ENCODE measurements at regions not wholly inside any gene's neighbourhood (a gene's known extent, or its start where the extent isn't known, plus 50 kb on each side); places are given as distances from the start of the nearest gene placed in this dataset.

GRCh38 chr3:124599779-124600693, 130.2 kb upstream of the UMPS start:
- TF ChIP-seq, protein P1, sequence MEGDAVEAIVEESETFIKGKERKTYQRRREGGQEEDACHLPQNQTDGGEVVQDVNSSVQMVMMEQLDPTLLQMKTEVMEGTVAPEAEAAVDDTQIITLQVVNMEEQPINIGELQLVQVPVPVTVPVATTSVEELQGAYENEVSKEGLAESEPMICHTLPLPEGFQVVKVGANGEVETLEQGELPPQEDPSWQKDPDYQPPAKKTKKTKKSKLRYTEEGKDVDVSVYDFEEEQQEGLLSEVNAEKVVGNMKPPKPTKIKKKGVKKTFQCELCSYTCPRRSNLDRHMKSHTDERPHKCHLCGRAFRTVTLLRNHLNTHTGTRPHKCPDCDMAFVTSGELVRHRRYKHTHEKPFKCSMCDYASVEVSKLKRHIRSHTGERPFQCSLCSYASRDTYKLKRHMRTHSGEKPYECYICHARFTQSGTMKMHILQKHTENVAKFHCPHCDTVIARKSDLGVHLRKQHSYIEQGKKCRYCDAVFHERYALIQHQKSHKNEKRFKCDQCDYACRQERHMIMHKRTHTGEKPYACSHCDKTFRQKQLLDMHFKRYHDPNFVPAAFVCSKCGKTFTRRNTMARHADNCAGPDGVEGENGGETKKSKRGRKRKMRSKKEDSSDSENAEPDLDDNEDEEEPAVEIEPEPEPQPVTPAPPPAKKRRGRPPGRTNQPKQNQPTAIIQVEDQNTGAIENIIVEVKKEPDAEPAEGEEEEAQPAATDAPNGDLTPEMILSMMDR (conservative IDR thresholded peaks at IDR 0.05; ENCODE audit: low read length), result no peak
- DNase-seq (ENCODE audit: low read depth), result no peak
- H3K4me3 ChIP-seq (ENCODE audit: low read length), result no peak overlapping the region

DNA sequence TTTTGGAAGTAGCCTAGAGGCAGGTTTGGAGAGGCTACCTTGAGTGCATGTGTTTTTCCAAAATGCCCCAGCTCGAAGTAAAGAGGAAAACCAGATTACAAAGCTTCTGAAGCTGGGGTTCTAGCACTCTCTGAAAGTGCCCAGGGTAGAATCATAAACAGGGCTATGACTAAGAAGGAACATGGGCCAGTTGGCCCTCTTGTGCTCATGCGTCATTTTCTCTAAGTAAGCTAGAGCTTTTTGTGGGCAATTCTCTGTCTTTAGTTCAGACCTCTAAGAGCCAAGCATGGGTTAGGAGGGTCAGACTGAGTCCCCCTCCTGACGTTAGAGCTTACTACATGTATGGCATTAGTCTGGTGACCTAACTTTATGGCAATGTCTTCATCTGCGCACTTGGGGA, 129.5 kb upstream of the UMPS start:
- no peak for DNase-seq (ENCODE audit: low read depth)
- TF ChIP-seq, protein P1 (conservative IDR thresholded peaks at IDR 0.05; ENCODE audit: low read length), result no peak
- no peak overlapping the region for H3K4me3 ChIP-seq (ENCODE audit: low read length)

DNA sequence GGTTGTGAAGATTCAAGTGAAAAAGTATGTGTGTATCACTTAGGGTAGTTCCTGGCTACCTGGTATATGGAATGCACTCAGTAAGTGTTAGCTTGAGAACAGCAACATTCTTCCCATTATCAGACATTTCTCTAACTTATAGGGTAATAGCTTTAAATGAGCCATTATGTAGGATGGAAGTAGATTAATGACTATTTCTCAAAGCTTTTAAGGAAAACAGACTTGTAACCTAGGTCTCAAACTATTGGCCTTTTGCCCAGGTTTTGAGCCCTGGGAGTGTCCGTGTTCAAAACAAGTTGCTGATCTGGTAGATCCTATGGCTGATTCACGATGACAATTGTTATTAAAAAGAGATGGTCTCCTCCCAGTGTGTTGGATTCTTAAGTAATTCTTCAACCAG, 129.1 kb upstream of the UMPS start:
- TF ChIP-seq, protein P1 (conservative IDR thresholded peaks at IDR 0.05; ENCODE audit: low read length), result no peak
- no peak overlapping the region for H3K4me3 ChIP-seq (ENCODE audit: low read length)
- no peak for DNase-seq (ENCODE audit: low read depth)

GRCh38 chr3:124602980-124603627, 127.1 kb upstream of the UMPS start:
- DNase-seq (ENCODE audit: low read depth), result no peak
- H3K4me3 ChIP-seq (ENCODE audit: low read length), result no peak overlapping the region
- TF ChIP-seq, protein P1 (conservative IDR thresholded peaks at IDR 0.05; ENCODE audit: low read length), result no peak

DNA sequence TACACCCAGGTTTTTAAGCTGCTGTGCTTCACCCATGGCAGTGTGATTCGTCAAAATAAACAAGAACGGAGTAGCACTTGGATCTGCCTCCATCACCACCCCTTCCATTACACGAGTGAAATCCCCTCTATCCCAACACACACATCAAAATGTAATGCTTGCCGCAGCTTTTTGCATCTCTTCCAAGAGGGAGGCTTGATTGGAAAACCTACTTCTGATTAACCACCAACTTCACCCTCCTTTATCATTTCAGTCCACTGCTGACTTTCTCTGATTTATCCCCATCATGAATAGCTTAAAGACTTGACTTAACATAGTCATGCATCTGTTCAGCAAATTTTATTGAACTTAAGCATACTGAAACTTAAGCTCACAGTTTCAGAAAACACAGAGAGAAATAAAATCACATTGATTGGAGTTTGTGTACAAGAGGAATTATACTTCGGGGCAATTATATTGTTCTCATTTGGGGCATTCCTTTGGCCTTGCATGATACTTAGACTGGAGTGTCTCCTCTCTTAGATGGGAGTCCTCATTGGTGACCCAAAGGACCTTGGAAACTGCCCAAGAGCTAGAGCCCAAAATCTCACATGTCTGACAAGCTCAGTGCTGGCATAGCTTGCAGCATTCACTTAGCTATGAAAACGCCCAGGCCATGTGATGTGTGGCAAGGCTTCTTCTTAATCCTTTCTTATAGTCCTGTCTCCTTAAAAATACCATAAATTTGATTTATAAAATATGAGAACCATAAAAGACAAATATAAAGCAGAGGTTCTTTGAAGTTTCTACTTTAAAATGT, 124.3 kb upstream of the UMPS start:
- DNase-seq (ENCODE audit: low read depth), result no peak
- H3K4me3 ChIP-seq (ENCODE audit: low read length), result no peak overlapping the region
- TF ChIP-seq, protein P1 (conservative IDR thresholded peaks at IDR 0.05; ENCODE audit: low read length), result no peak

DNA sequence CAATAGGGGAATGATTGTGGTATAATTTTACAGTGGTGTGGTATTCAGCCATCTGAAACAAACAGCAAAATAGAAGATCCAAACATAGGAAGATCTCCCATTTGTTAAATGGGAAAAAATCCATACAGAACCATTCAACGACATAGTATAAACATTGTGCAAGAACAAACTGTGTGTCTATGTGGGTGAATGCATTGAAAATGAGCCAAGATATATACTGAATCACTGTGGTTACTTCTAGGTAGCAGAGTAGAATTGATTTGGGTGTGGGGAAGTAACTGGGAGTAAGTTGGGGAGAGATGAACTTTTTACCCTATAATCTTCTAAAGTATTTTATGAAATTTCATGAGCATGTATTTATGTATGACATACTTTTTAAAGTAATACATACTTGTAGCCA, 123.1 kb upstream of the UMPS start:
- H3K4me3 ChIP-seq (ENCODE audit: low read length), result no peak overlapping the region
- TF ChIP-seq, protein P1 (conservative IDR thresholded peaks at IDR 0.05; ENCODE audit: low read length), result no peak
- peak; percentile 47 for DNase-seq (ENCODE audit: low read depth)
